HG03571 (cell line): ENCODE measurements at regions not wholly inside any gene's neighbourhood (a gene's known extent, or its start where the extent isn't known, plus 50 kb on each side); places are given as distances from the start of the nearest gene placed in this dataset.
"Not testable (repeated sequence)": the region's sequence is repeated elsewhere in the genome, so short reads cannot be mapped to it uniquely, and the experiment has no call there.

Source experiments
- ATAC-seq: cut with Tn5 transposase; IDR thresholded peaks from one replicate; pipeline ENCODE4 v1.9.1; 2021; ENCODE audit not compliant: unreplicated experiment

- ATAC-seq, result no peak
These were observed 301.0 kb downstream of the TBC1D4 start for GRCh38 chr13:75180805-75181455.

DNA sequence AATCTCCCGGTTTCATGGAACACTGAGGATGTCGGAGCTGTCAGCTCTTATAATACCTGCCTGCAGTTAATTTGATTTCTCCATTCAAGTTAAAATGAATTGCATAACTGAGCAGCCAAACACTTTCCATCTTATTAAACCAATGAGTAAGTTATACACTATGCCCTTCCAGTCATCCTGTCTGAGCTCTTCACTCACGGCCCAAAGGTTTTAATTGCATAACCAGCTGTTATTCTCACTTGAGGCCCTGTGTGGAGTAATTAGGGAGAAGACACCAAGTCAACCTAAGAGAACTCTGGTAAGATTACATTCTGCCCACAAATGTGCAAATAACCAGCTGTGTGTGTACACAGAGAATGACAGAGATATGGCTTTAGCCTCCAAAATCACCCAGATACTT, 303.5 kb downstream of the TBC1D4 start:
- ATAC-seq, result no peak

DNA sequence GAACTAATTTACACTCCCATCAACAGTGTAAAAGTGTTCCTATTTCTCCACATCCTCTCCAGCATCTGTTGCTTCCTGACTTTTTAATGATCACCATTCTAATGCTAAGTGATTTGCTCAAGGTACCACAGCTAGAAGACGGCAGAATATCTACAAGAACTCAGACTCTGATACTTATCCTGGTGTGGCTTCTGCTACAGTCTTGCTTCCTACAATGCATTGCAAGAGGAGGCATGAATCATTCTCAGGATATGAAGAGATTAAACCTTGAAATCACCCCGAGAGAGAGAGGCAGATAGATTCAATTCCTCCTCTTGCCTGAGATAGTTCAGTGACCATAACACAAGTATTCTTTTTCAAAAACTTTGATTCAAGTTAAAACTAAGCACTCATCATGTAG, 306.4 kb downstream of the TBC1D4 start:
- no peak for ATAC-seq

DNA sequence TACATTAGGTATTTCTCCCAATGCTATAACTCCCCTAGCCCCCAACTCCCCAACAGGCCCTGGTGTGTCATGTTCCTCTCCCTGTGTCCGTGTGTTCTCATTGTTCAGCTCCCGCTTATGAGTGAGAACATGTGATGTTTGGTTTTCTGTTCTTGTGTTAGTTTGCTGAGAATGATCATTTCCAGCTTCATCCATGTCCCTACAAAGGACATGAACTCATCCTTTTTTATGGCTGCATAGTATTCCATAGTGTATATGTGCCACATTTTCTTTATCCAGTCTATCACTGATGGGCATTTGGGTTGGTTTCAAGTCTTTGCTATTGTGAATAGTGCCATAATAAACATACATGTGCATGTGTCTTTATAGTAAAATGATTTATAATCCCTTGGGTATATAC, 306.9 kb downstream of the TBC1D4 start:
- not testable (repeated sequence) for ATAC-seq

DNA sequence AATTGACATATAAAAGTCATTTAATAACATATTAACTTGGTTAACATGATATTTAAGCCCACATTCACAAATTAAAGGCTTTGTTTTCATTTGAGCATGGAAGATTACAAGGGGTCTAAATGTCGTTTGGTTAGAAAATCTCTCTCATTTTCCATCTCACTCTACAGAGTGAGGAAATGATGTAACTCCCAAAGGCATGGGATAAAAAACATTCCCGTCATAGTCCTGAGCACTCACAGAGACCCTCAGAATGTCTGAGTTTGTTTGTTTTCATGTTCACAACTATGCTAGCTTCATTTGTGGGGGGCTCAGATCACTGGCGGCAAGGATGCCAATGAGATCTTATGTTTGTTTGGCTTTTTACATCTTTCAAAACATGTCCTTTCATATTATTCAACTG, 307.5 kb downstream of the TBC1D4 start:
- no peak for ATAC-seq

DNA sequence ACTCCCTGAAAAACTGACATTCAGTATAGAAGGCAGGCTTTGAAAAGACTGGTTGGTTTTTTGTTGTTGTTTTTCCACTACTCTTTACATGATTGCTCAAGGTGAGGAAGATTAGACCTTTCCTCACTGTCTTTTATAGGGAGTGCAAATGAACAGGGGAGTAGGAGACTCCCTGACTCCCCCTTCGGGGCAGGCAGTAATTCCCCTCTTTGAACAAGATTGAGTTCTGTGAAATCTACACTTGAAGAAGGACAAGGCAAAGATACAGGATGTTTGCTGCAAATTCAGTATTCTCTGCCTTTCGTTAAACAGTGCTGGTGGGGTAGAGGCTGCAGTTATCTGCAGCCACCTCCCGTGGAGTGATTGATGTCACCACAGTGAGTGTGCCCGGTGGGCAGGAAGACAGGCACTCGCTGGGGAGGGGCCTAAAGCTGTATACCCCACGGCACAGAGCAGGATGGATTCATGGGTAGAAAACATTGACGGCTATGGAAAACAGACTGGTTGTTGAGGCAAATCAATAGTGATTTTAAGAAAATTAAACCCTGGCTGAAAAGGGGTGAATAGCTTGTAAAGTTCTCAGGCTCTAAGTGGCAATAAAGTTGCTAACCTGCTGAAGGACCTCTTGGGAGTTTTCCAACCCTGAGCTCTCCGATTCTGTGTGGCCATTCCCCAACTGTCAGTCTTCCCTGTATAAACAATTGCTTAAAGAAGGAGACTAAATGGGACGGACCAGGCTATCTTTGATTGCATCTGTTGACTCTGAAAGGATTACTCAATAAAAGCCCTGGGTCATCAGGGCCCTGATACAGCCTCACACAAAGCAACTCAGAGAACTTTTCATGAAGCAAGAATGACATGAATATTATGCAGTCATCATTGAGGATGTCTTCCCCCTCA, 308.3 kb downstream of the TBC1D4 start:
- no peak for ATAC-seq

- ATAC-seq, result no peak
These were observed 311.7 kb downstream of the TBC1D4 start for GRCh38 chr13:75170311-75170710.

DNA sequence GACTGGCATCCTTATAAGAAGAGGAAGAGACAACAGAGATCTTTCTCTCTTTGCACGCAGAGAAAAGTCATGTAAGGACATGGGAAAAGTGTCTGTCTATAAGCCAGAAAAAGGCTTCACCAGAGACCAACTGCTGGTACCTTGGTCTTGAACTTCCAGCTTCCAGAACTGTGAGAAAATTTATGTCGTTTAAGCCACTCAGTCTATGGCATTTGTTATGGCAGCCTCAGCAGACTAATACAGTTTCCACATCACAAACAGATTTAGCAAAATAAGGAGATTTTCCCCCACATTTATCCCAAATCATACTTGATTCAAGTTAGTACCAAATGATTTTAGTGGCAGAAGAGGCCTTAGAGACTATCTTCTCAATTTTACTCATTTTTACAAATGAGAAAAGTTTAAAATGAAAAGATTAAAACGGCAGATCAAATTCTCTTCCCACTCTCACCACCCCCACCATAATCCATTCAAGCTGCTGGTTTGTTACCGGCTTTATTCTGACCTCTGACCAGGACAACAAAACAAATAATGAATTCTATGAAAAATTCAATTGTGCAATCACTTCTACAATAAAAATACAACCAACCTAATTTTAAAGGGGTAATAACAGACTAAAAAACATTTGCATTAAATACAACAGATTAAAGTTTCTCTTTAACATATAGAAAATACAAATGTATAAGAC, 316.3 kb downstream of the TBC1D4 start:
- ATAC-seq, result no peak

- ATAC-seq, result no peak
These were observed 320.2 kb downstream of the TBC1D4 start for GRCh38 chr13:75161804-75162203.

- no peak for ATAC-seq
These were observed 321.0 kb downstream of the TBC1D4 start for GRCh38 chr13:75160984-75161383.

- ATAC-seq, result no peak
These were observed 327.6 kb downstream of the TBC1D4 start for GRCh38 chr13:75154331-75154730.

GRCh38 chr13:75153834-75154233, 328.1 kb downstream of the TBC1D4 start:
- no peak for ATAC-seq

DNA sequence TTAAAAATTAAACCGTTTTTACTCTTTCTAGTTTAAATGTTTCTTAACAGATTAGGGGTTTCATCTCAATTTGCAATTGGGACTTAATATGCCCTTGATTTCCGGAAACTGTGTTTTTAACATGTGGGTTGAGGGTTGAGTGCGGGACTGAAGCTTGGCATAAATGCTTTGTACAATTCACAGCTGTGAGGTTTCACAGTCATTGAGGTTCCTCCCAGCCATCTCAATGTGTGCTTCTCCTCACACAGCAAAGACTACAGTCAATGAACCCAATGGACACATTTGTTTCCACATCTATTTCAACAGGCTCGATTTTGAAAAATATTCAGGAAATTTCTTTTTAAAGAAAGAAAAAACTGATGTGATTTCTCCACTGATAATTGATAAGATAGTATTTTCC, 328.6 kb downstream of the TBC1D4 start:
- no peak for ATAC-seq

- no peak for ATAC-seq
These were observed 330.8 kb downstream of the TBC1D4 start for GRCh38 chr13:75151081-75151643.

DNA sequence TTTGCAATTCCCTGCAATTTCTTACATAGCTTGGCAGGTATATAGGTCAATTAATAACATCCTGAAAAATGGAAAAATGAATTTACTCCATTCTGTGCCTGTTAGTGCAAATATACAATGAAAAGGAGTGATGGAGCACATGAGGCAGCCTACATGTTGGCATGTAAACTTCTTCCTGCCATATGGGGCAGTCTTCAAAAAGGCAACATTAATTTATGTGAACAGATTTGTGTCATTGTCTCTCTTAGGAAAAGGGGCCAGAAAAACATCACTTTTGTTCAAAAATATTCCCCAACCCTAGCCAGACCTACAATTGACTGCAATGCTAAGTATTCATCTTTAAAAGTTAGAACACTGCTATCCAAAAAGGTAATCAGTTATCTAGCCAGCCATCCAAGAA, 332.2 kb downstream of the TBC1D4 start:
- ATAC-seq, result no peak

- no peak for ATAC-seq
These were observed 334.0 kb downstream of the TBC1D4 start for GRCh38 chr13:75147946-75148345.

GRCh38 chr13:75146436-75146835, 335.5 kb downstream of the TBC1D4 start:
- no peak for ATAC-seq

GRCh38 chr13:75145927-75146326, 336.0 kb downstream of the TBC1D4 start:
- no peak for ATAC-seq

DNA sequence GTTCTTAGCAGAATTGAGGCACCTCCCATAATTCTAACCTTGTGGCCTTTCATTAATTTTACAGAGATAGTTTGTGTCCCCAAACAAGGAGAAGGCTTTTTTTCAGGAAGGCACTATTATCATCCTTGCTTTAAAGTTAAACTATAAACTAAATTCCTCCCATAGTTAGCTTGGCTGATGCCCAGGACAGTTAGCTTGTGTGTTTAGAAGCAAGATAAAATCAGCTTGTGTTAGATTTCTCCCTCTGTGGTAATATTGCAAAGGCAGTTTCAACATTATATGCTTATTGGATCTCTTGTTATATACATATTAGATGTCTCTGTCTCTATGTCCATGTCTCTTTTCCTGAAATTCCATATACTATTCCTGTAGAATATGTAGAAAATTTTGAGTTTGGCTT, 342.7 kb downstream of the TBC1D4 start:
- no peak for ATAC-seq

DNA sequence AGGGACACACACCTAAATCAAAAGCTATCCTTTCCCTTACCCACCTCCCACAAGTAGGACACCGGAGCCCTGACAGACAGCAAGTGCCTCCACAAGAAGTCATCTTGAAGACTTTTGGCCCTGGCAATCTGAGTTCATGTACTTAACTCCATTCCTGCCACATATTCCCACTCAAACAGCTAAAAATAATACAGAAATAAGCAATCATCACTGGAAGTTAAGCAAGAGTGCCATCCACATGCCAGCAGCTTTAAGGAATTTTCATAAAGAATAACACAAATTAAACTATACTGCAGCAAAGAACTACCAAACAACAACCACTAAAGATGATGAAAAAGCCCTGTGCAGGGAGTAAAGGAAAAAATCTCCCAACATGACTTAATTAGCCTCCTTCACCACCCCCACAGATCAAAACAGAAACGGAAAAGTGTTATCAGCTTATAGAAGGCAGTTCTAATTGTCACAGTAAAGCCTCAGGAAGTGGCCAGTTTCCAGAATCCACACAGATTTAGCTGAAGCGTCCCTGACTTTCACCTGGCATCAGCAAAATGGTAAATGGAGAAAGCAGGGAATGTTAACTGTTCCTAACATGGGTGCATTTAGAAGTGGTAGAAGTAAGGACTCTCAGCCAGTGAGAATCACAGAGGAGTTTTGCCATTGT, 343.9 kb downstream of the TBC1D4 start:
- ATAC-seq, result no peak

- ATAC-seq, result no peak
These were observed 345.8 kb downstream of the TBC1D4 start for GRCh38 chr13:75136151-75136550.
